Right atrium auricular region (tissue), 2 donors: ENCODE measurements at regions not wholly inside any gene's neighbourhood (a gene's known extent, or its start where the extent isn't known, plus 50 kb on each side); places are given as distances from the start of the nearest gene placed in this dataset.

Experiments
- DNase-seq: peaks from one replicate; pipeline ENCODE4 v3.0.0-alpha.2; 2019; ENCODE audit warnings: low spot score
- H3K27ac ChIP-seq, 2 donors: fragments of 200-600 bp; sonication (generic); 1 replicate in 1 of 2; 2 replicates in 1 of 2; pipeline ENCODE4 v1.5.1; 2016 to 2019
- H3K27me3 ChIP-seq, 2 donors: fragments of 200-600 bp; sonication (generic); one replicate each; pipeline versions ENCODE4 v1.5.1 to v1.6.0; 2017 to 2019
- H3K36me3 ChIP-seq: fragments of 200-600 bp; sonication (generic); one replicate; pipeline ENCODE4 v1.5.1; 2016
- H3K4me1 ChIP-seq, 2 donors: fragments of 200-600 bp; sonication (generic); one replicate each; pipeline versions ENCODE4 v1.5.1 to v1.6.0; 2017 to 2019
- H3K4me3 ChIP-seq, 2 donors: fragments of 200-600 bp; sonication (generic); 1 replicate in 1 of 2; 2 replicates in 1 of 2; pipeline ENCODE4 v1.5.1; 2017 to 2019; ENCODE audit warnings: mild to moderate bottlenecking in 1 of 2, moderate library complexity in 1 of 2
- H3K9me3 ChIP-seq, 2 donors: fragments of 200-600 bp; sonication (generic); one replicate each; pipeline ENCODE4 v1.5.1; 2019
- CTCF ChIP-seq, 2 donors: fragments of 200-600 bp; sonication (generic); IDR thresholded peaks; one replicate each; pipeline ENCODE4 v1.5.1; 2019; ENCODE audit warnings: antibody characterized with exemption in 2 of 2

- no peak for DNase-seq
- Histone ChIP-seq H3K4me3 (no peak overlapping the region), H3K9me3 (no peaks in the 10 kb centered on the region), H3K36me3 (no peaks in the 10 kb centered on the region), H3K27me3 (no peaks in the 10 kb centered on the region), H3K27ac (no peak overlapping the region), H3K4me1 (no peaks in the 10 kb centered on the region)
- TF ChIP-seq CTCF (IDR thresholded peaks at IDR 0.05): no peak
These were observed 63.8 kb upstream of the FZD10 start for GRCh38 chr12:130098301-130099005.

GRCh38 chr12:130100634-130101362 lies 61.5 kb upstream of the FZD10 start:
- H3K4me1 ChIP-seq: no peaks in the 10 kb centered on the region
- DNase-seq: no peak
- no peaks in the 10 kb centered on the region for H3K36me3 ChIP-seq
- no peak overlapping the region for H3K4me3 ChIP-seq
- H3K9me3 ChIP-seq: no peaks in the 10 kb centered on the region
- no peaks in the 10 kb centered on the region for H3K27me3 ChIP-seq
- H3K27ac ChIP-seq: no peak overlapping the region
- TF ChIP-seq CTCF (IDR thresholded peaks at IDR 0.05): no peak

- Histone ChIP-seq H3K27me3 (no peaks in the 10 kb centered on the region), H3K4me1 (no peaks in the 10 kb centered on the region), H3K27ac (no peak overlapping the region), H3K4me3 (no peak overlapping the region), H3K9me3 (no peaks in the 10 kb centered on the region), H3K36me3 (no peaks in the 10 kb centered on the region)
- no peak for DNase-seq
- no peak for TF ChIP-seq CTCF (IDR thresholded peaks at IDR 0.05)
These were observed 60.9 kb upstream of the FZD10 start for GRCh38 chr12:130101370-130101769.

GRCh38 chr12:130102266-130102665 lies 60.0 kb upstream of the FZD10 start:
- Histone ChIP-seq H3K4me1 (no peaks in the 10 kb centered on the region), H3K4me3 (no peak overlapping the region), H3K27me3 (no peaks in the 10 kb centered on the region), H3K36me3 (no peaks in the 10 kb centered on the region), H3K27ac (no peak overlapping the region), H3K9me3 (no peaks in the 10 kb centered on the region)
- DNase-seq: no peak
- no peak for TF ChIP-seq CTCF (IDR thresholded peaks at IDR 0.05)

GRCh38 chr12:130104571-130105106 lies 57.6 kb upstream of the FZD10 start:
- Histone ChIP-seq H3K9me3 (peaks cover 0 to 8% of the 10 kb centered on the region in 2 donors), H3K27me3 (no peaks in the 10 kb centered on the region), H3K4me3 (no peak overlapping the region), H3K36me3 (no peaks in the 10 kb centered on the region), H3K4me1 (no peaks in the 10 kb centered on the region), H3K27ac (no peak overlapping the region)
- DNase-seq: no peak
- no peak for TF ChIP-seq CTCF (IDR thresholded peaks at IDR 0.05)
